ENCODE measurements at regions not wholly inside any gene's neighbourhood (a gene's known extent, or its start where the extent isn't known, plus 50 kb on each side); places are given as distances from the start of the nearest gene placed in this dataset.
A peak's percentile ranks its signal among the peaks of the same experiment; 100 is the strongest.

GRCh38 chr2:51990684-51991083, 958.8 kb upstream of the NRXN1 start:
- TF ChIP-seq, protein P1, sequence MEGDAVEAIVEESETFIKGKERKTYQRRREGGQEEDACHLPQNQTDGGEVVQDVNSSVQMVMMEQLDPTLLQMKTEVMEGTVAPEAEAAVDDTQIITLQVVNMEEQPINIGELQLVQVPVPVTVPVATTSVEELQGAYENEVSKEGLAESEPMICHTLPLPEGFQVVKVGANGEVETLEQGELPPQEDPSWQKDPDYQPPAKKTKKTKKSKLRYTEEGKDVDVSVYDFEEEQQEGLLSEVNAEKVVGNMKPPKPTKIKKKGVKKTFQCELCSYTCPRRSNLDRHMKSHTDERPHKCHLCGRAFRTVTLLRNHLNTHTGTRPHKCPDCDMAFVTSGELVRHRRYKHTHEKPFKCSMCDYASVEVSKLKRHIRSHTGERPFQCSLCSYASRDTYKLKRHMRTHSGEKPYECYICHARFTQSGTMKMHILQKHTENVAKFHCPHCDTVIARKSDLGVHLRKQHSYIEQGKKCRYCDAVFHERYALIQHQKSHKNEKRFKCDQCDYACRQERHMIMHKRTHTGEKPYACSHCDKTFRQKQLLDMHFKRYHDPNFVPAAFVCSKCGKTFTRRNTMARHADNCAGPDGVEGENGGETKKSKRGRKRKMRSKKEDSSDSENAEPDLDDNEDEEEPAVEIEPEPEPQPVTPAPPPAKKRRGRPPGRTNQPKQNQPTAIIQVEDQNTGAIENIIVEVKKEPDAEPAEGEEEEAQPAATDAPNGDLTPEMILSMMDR (IDR thresholded peaks at IDR 0.05; ENCODE audit: low read depth, low read length): no peak
- no peak for DNase-seq (ENCODE audit: low read depth, low spot score)
- no peak overlapping the region for H3K4me3 ChIP-seq (ENCODE audit: low read depth, low read length)
- in situ Hi-C loops (cut with HindIII; ENCODE audit: low sequenced_read_pairs): no loop called here

- no peak overlapping the region for H3K4me3 ChIP-seq (ENCODE audit: low read depth, low read length)
- TF ChIP-seq, protein P1 (IDR thresholded peaks at IDR 0.05; ENCODE audit: low read depth, low read length): no peak
- in situ Hi-C loops (cut with HindIII; ENCODE audit: low sequenced_read_pairs): no loop called here
- no peak for DNase-seq (ENCODE audit: low read depth, low spot score)
These were observed 954.2 kb upstream of the NRXN1 start for GRCh38 chr2:51986101-51986500.

- DNase-seq (ENCODE audit: low read depth, low spot score): peak; percentile 29
- in situ Hi-C loops (cut with HindIII; ENCODE audit: low sequenced_read_pairs): no loop called here
- TF ChIP-seq, protein P1 (IDR thresholded peaks at IDR 0.05; ENCODE audit: low read depth, low read length): no peak
- H3K4me3 ChIP-seq (ENCODE audit: low read depth, low read length): no peak overlapping the region
These were observed 949.9 kb upstream of the NRXN1 start for GRCh38 chr2:51981783-51982182.

- DNase-seq (ENCODE audit: low read depth, low spot score): no peak
- in situ Hi-C loops (cut with HindIII; ENCODE audit: low sequenced_read_pairs): no loop called here
- TF ChIP-seq, protein P1 (IDR thresholded peaks at IDR 0.05; ENCODE audit: low read depth, low read length): no peak
- H3K4me3 ChIP-seq (ENCODE audit: low read depth, low read length): no peak overlapping the region
These were observed 944.7 kb upstream of the NRXN1 start for GRCh38 chr2:51976623-51977022.

DNA sequence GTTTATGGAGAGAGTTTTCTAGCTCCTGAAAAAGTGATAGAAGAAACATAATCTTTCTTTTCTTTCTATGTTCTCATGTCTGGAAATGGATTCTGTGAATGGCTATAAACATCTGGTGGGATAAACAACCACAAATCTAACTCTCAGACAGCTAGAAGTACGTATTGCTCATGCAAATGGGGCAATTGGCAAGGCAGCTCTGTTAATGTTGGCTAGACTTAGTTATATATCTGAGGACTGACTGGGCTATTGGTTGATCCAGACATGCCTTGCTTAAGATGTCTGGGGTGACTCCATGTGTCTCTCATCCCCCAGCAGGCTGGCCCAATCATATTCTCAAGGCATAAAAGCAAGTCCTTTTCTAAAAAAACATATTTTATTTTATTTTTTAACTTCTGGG, 939.2 kb upstream of the NRXN1 start:
- TF ChIP-seq, protein P1 (IDR thresholded peaks at IDR 0.05; ENCODE audit: low read depth, low read length): no peak
- no peak overlapping the region for H3K4me3 ChIP-seq (ENCODE audit: low read depth, low read length)
- DNase-seq (ENCODE audit: low read depth, low spot score): no peak
- in situ Hi-C loops (cut with HindIII; ENCODE audit: low sequenced_read_pairs): no loop called here

- TF ChIP-seq, protein P1 (IDR thresholded peaks at IDR 0.05; ENCODE audit: low read depth, low read length): no peak
- no peak for DNase-seq (ENCODE audit: low read depth, low spot score)
- in situ Hi-C loops (cut with HindIII; ENCODE audit: low sequenced_read_pairs): no loop called here
- H3K4me3 ChIP-seq (ENCODE audit: low read depth, low read length): no peak overlapping the region
These were observed 937.4 kb upstream of the NRXN1 start for GRCh38 chr2:51969347-51969746.

- no peak overlapping the region for H3K4me3 ChIP-seq (ENCODE audit: low read depth, low read length)
- TF ChIP-seq, protein P1 (IDR thresholded peaks at IDR 0.05; ENCODE audit: low read depth, low read length): no peak
- no peak for DNase-seq (ENCODE audit: low read depth, low spot score)
- in situ Hi-C loops (cut with HindIII; ENCODE audit: low sequenced_read_pairs): no loop called here
These were observed 929.0 kb upstream of the NRXN1 start for GRCh38 chr2:51960841-51961335.
